OCI-LY1 (cell line): ENCODE measurements at regions not wholly inside any gene's neighbourhood (a gene's known extent, or its start where the extent isn't known, plus 50 kb on each side); places are given as distances from the start of the nearest gene placed in this dataset.

Experiments
- H2AFZ ChIP-seq: fragments of 200-600 bp; sonication (generic), shearing (Covaris generic); 2 replicates; pipeline ENCODE4 v1.6.0; 2014; ENCODE audit warnings: antibody characterized with exemption, mild to moderate bottlenecking, low read length
- H3F3A ChIP-seq: fragments of 200-600 bp; sonication (generic), shearing (Covaris generic); 2 replicates; pipeline ENCODE4 v1.6.0; 2014; ENCODE audit warnings: mild to moderate bottlenecking, antibody characterized with exemption, low read length, moderate library complexity; ENCODE audit not compliant: insufficient read depth
- H3K27ac ChIP-seq: fragments of 200-600 bp; sonication (generic); 2 replicates; pipeline ENCODE4 v1.5.1; 2014; ENCODE audit warnings: low read length, mixed run types, mild to moderate bottlenecking, low read depth; ENCODE audit not compliant: poor library complexity, severe bottlenecking
- H3K27me3 ChIP-seq: fragments of 200-600 bp; sonication (generic); 2 replicates; pipeline ENCODE4 v1.6.0; 2014; ENCODE audit warnings: antibody characterized with exemption, mild to moderate bottlenecking, low read length, moderate library complexity; ENCODE audit not compliant: insufficient read depth
- H3K36me3 ChIP-seq: fragments of 200-600 bp; sonication (generic); 2 replicates; pipeline ENCODE4 v1.6.1; 2014; ENCODE audit warnings: mild to moderate bottlenecking, antibody characterized with exemption, low read length, moderate library complexity, mixed read lengths; ENCODE audit not compliant: insufficient read depth
- H3K4me1 ChIP-seq: fragments of 200-600 bp; sonication (generic); 2 replicates; pipeline ENCODE4 v1.5.1; 2014; ENCODE audit warnings: mild to moderate bottlenecking, low read length, moderate library complexity; ENCODE audit not compliant: insufficient read depth, severe bottlenecking
- H3K4me2 ChIP-seq: fragments of 200-600 bp; sonication (generic), shearing (Covaris generic); 2 replicates; pipeline ENCODE4 v1.6.1; 2014; ENCODE audit warnings: low read length
- H3K4me3 ChIP-seq: fragments of 200-600 bp; sonication (generic); 2 replicates; pipeline ENCODE4 v1.5.1; 2014; ENCODE audit warnings: low read length, low read depth, mild to moderate bottlenecking, mixed read lengths; ENCODE audit not compliant: poor library complexity, severe bottlenecking
- H3K79me2 ChIP-seq: fragments of 200-600 bp; shearing (Covaris generic); 2 replicates; pipeline ENCODE4 v1.6.1; 2016; ENCODE audit warnings: mixed run types, low read length, mixed read lengths; ENCODE audit not compliant: insufficient read depth
- H3K9ac ChIP-seq: fragments of 200-600 bp; sonication (generic), shearing (Covaris generic); 2 replicates; pipeline ENCODE4 v1.6.1; 2014; ENCODE audit warnings: mild to moderate bottlenecking, low read length, mixed read lengths
- H3K9me2 ChIP-seq: fragments of 200-600 bp; sonication (generic), shearing (Covaris generic); 2 replicates; pipeline ENCODE4 v1.6.1; 2014; ENCODE audit warnings: low read depth, mild to moderate bottlenecking, low read length, mixed read lengths
- H3K9me3 ChIP-seq: fragments of 200-600 bp; shearing (Covaris generic); 2 replicates; pipeline ENCODE4 v1.6.1; 2014; ENCODE audit warnings: low read length, mixed read lengths
- H4K20me1 ChIP-seq: fragments of 200-600 bp; sonication (generic), shearing (Covaris generic); 2 replicates; pipeline ENCODE4 v1.6.0; 2016; ENCODE audit warnings: mild to moderate bottlenecking, low read length; ENCODE audit not compliant: insufficient read depth
- CTCF ChIP-seq: fragments of 200-600 bp; sonication (generic), shearing (Covaris generic); IDR thresholded peaks from 2 replicates; pipeline ENCODE4 v1.5.1; 2017; ENCODE audit warnings: mild to moderate bottlenecking, antibody characterized with exemption, low read length, moderate library complexity, mixed read lengths
- EZH2 ChIP-seq: fragments of 200-600 bp; sonication (generic), shearing (Covaris generic); IDR thresholded peaks from 2 replicates; pipeline ENCODE4 v1.8.0; 2017; ENCODE audit warnings: borderline replicate concordance, mixed run types, mild to moderate bottlenecking, antibody characterized with exemption, low read length, moderate library complexity, mixed read lengths

GRCh38 chr14:99075061-99075460 is 196.9 kb downstream of the BCL11B start:
- Histone ChIP-seq H3K79me2 (no peaks in the 10 kb centered on the region), H3K4me3 (no peak overlapping the region), H3K36me3 (no peaks in the 10 kb centered on the region), H3K27ac (no peak overlapping the region), H2AFZ (no peak overlapping the region), H3K9me2 (no peaks in the 10 kb centered on the region), H3F3A (no peaks in the 10 kb centered on the region), H4K20me1 (no peaks in the 10 kb centered on the region), H3K9me3 (no peaks in the 10 kb centered on the region), H3K4me2 (no peak overlapping the region), H3K27me3 (0 out of 2 replicates have a peak, but pooled peaks cover 3% of the 10 kb centered on the region), H3K9ac (no peak overlapping the region), H3K4me1 (no peaks in the 10 kb centered on the region)
- TF ChIP-seq CTCF (no peak), EZH2 (no peak)

- Histone ChIP-seq H4K20me1 (no peaks in the 10 kb centered on the region), H3K4me3 (no peak overlapping the region)
Observed at GRCh38 chr14:99075771-99076375, 196.1 kb downstream of the BCL11B start.

GRCh38 chr14:99077076-99077843 is 194.7 kb downstream of the BCL11B start:
- H3K4me2 ChIP-seq = no peak overlapping the region
- 0 out of 2 replicates have a peak, but pooled peaks cover 3% of the 10 kb centered on the region for H3K27me3 ChIP-seq
- no peak overlapping the region for H3K27ac ChIP-seq
- no peaks in the 10 kb centered on the region for H3K36me3 ChIP-seq
- no peaks in the 10 kb centered on the region for H3K9me3 ChIP-seq
- H3F3A ChIP-seq = no peaks in the 10 kb centered on the region
- no peaks in the 10 kb centered on the region for H3K9me2 ChIP-seq
- H3K4me3 ChIP-seq = no peak overlapping the region
- no peak overlapping the region for H3K9ac ChIP-seq
- H4K20me1 ChIP-seq = no peaks in the 10 kb centered on the region
- H2AFZ ChIP-seq = no peak overlapping the region
- TF ChIP-seq EZH2 = no peak
- no peaks in the 10 kb centered on the region for H3K79me2 ChIP-seq
- no peaks in the 10 kb centered on the region for H3K4me1 ChIP-seq

More at GRCh38 chr14:99075771-99076375, 196.1 kb downstream of the BCL11B start:
- Histone ChIP-seq H2AFZ (no peak overlapping the region), H3K9ac (no peak overlapping the region), H3K36me3 (no peaks in the 10 kb centered on the region), H3K4me1 (no peaks in the 10 kb centered on the region), H3K27me3 (0 out of 2 replicates have a peak, but pooled peaks cover 3% of the 10 kb centered on the region), H3F3A (no peaks in the 10 kb centered on the region), H3K79me2 (no peaks in the 10 kb centered on the region), H3K9me2 (no peaks in the 10 kb centered on the region), H3K27ac (no peak overlapping the region), H3K4me2 (no peak overlapping the region), H3K9me3 (no peaks in the 10 kb centered on the region)
- TF ChIP-seq EZH2 (no peak), CTCF (no peak)
